ENCODE measurements at regions not wholly inside any gene's neighbourhood (a gene's known extent, or its start where the extent isn't known, plus 50 kb on each side); places are given as distances from the start of the nearest gene placed in this dataset.

GRCh38 chr6:6910734-6911295 lies 196.9 kb upstream of the RREB1 start:
- Histone ChIP-seq H3K27ac (no peak overlapping the region), H4K20me1 (ENCODE audit: insufficient read depth, poor library complexity, severe bottlenecking) (no peaks in the 10 kb centered on the region), H3K36me3 (replicated peaks; ENCODE audit: insufficient read depth, low read depth) (no peaks in the 10 kb centered on the region), H2AFZ (no peak overlapping the region), H3K27me3 (no peaks in the 10 kb centered on the region), H3K4me1 (ENCODE audit: insufficient read depth) (peaks cover 5% of the 10 kb centered on the region), H3K4me2 (no peak overlapping the region), H3K79me2 (no peaks in the 10 kb centered on the region), H3K9me3 (ENCODE audit: low read depth) (no peaks in the 10 kb centered on the region), H3K9me2 (replicated peaks; ENCODE audit: insufficient read depth) (no peaks in the 10 kb centered on the region), H3K4me3 (no peak overlapping the region)
- 94% methylated on average over 6 of the region's 6 CpGs for WGBS (ENCODE audit: low lambda C conversion rate, missing lambda C conversion rate)
- TF ChIP-seq, protein P1, sequence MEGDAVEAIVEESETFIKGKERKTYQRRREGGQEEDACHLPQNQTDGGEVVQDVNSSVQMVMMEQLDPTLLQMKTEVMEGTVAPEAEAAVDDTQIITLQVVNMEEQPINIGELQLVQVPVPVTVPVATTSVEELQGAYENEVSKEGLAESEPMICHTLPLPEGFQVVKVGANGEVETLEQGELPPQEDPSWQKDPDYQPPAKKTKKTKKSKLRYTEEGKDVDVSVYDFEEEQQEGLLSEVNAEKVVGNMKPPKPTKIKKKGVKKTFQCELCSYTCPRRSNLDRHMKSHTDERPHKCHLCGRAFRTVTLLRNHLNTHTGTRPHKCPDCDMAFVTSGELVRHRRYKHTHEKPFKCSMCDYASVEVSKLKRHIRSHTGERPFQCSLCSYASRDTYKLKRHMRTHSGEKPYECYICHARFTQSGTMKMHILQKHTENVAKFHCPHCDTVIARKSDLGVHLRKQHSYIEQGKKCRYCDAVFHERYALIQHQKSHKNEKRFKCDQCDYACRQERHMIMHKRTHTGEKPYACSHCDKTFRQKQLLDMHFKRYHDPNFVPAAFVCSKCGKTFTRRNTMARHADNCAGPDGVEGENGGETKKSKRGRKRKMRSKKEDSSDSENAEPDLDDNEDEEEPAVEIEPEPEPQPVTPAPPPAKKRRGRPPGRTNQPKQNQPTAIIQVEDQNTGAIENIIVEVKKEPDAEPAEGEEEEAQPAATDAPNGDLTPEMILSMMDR (IDR thresholded peaks at IDR 0.05; ENCODE audit: poor library complexity), result no peak
- TF ChIP-seq EZH2 (IDR thresholded peaks at IDR 0.05; ENCODE audit: borderline replicate concordance), result no peak
- no peak for TF ChIP-seq EZH2phosphoT487 (IDR thresholded peaks at IDR 0.05; ENCODE audit: low read depth, severe bottlenecking, unreplicated experiment)
- no peak for DNase-seq (ENCODE audit: low spot score)

- no peaks in the 10 kb centered on the region for H3K9me2 ChIP-seq (replicated peaks; ENCODE audit: insufficient read depth)
- no peaks in the 10 kb centered on the region for H4K20me1 ChIP-seq (ENCODE audit: insufficient read depth, poor library complexity, severe bottlenecking)
- 91% methylated on average over 5 of the region's 5 CpGs for WGBS (ENCODE audit: low lambda C conversion rate, missing lambda C conversion rate)
- H3K79me2 ChIP-seq, result no peaks in the 10 kb centered on the region
- no peak overlapping the region for H3K4me3 ChIP-seq
- H2AFZ ChIP-seq, result no peak overlapping the region
- no peaks in the 10 kb centered on the region for H3K36me3 ChIP-seq (replicated peaks; ENCODE audit: insufficient read depth, low read depth)
- H3K4me1 ChIP-seq (ENCODE audit: insufficient read depth), result peaks cover 11% of the 10 kb centered on the region
- no peaks in the 10 kb centered on the region for H3K27me3 ChIP-seq
- no peak for DNase-seq (ENCODE audit: low spot score)
- H3K27ac ChIP-seq, result no peak overlapping the region
- no peaks in the 10 kb centered on the region for H3K9me3 ChIP-seq (ENCODE audit: low read depth)
- H3K4me2 ChIP-seq, result no peak overlapping the region
- no peak for TF ChIP-seq EZH2phosphoT487 (IDR thresholded peaks at IDR 0.05; ENCODE audit: low read depth, severe bottlenecking, unreplicated experiment)
- no peak for TF ChIP-seq EZH2 (IDR thresholded peaks at IDR 0.05; ENCODE audit: borderline replicate concordance)
- TF ChIP-seq, protein P1 (IDR thresholded peaks at IDR 0.05; ENCODE audit: poor library complexity), result no peak
These were observed 196.4 kb upstream of the RREB1 start for GRCh38 chr6:6911391-6911790.

GRCh38 chr6:6912817-6913744 lies 194.7 kb upstream of the RREB1 start:
- Histone ChIP-seq H3K4me3 (no peak overlapping the region), H3K79me2 (no peaks in the 10 kb centered on the region), H3K36me3 (replicated peaks; ENCODE audit: insufficient read depth, low read depth) (no peaks in the 10 kb centered on the region), H2AFZ (no peak overlapping the region), H4K20me1 (ENCODE audit: insufficient read depth, poor library complexity, severe bottlenecking) (no peaks in the 10 kb centered on the region), H3K27me3 (no peaks in the 10 kb centered on the region), H3K4me1 (ENCODE audit: insufficient read depth) (peaks cover 14% of the 10 kb centered on the region), H3K9me3 (ENCODE audit: low read depth) (no peaks in the 10 kb centered on the region), H3K27ac (no peak overlapping the region), H3K4me2 (no peak overlapping the region), H3K9me2 (replicated peaks; ENCODE audit: insufficient read depth) (no peaks in the 10 kb centered on the region)
- DNase-seq (ENCODE audit: low spot score), result no peak
- WGBS (ENCODE audit: low lambda C conversion rate, missing lambda C conversion rate), result 74% methylated on average over 11 of the region's 11 CpGs
- no peak for TF ChIP-seq EZH2phosphoT487 (IDR thresholded peaks at IDR 0.05; ENCODE audit: low read depth, severe bottlenecking, unreplicated experiment)
- TF ChIP-seq, protein P1 (IDR thresholded peaks at IDR 0.05; ENCODE audit: poor library complexity), result no peak
- no peak for TF ChIP-seq EZH2 (IDR thresholded peaks at IDR 0.05; ENCODE audit: borderline replicate concordance)
